SK-N-DZ (cell line): ENCODE measurements at regions not wholly inside any gene's neighbourhood (a gene's known extent, or its start where the extent isn't known, plus 50 kb on each side); places are given as distances from the start of the nearest gene placed in this dataset.

Experiments used
- DNase-seq: peaks from one replicate; pipeline ENCODE4 v3.0.0-alpha.2; 2015; ENCODE audit warnings: low spot score

- DNase-seq = no peak
Observed at GRCh38 chr3:113096188-113096892, 105.6 kb downstream of the GTPBP8 start.

GRCh38 chr3:113097960-113098447 is 107.2 kb downstream of the GTPBP8 start:
- no peak for DNase-seq

GRCh38 chr3:113100063-113100462 is 109.3 kb downstream of the GTPBP8 start:
- DNase-seq = no peak

DNA sequence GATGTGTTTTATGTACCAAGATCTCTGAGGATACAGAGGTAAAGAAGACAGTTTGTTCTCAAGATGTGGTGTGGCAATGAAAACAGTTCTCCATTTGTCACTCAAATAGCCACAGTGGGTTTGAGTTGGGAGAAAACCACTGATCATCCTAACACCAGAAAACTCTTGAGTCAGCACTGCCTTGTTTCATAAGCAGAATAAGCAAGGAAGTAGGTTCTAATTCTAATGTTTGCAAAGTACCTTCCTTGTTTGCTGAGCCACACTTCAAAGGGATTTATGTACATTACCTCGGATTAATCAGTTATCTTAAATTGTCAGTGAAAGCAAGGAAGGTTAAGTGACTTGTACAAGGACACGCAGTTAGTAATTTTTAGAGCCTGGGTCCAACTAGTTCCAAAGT is 107.8 kb upstream of the BOC start:
- no peak for DNase-seq

DNA sequence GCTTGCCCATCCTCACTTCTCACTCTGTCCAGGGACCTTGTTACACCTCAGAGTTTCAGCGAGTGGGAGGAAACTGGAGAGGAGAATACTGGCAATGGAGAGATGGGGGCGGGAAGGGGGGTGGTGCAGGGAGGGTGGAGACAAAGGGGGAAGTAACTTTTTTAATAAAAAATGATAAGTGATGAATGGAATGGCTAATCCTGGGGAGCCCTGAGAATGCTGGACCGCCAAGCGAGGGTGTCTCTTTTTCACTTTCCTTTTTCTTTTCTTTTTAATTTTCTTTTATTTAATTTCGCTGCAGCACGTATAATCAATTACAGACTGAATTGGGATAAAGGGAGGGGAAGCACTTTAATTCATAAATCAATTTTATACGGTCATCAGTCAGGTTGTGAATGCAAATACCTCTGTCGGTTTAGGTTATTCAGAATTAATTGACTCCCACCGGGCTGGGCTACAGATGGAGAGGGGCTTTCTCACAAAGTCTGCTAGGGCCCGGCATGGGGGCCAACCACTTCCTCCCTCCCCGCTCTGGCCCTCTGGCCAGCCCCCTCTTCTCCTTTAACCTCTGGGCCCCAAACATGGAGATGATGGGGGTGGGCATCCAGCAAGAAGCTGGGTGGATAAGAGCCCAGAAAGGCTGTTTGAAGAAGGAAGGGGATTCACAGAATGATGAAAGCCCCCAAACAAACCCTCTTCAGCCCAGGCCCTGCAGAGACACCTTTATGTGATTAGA is 106.8 kb upstream of the BOC start:
- DNase-seq = no peak

DNA sequence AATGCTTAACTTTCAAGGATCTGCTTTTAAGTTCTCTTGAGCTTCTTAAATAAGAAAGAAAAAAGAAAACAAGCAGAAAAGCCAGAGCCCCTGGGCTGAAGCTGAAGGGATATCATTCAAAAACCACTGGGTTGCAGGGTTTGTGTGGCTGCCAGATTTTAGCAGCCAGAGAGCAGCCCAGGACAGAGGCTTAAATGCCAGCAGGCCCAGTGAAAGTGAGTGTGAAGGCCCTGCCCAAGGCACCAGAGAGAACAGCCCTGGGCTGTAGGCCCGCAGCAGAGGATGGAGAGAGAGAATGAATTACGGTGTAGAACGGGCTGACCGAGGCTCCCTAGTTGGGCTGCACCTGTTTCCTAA is 106.3 kb upstream of the BOC start:
- DNase-seq = no peak

GRCh38 chr3:113105966-113106660 is 105.2 kb upstream of the BOC start:
- DNase-seq = no peak

DNA sequence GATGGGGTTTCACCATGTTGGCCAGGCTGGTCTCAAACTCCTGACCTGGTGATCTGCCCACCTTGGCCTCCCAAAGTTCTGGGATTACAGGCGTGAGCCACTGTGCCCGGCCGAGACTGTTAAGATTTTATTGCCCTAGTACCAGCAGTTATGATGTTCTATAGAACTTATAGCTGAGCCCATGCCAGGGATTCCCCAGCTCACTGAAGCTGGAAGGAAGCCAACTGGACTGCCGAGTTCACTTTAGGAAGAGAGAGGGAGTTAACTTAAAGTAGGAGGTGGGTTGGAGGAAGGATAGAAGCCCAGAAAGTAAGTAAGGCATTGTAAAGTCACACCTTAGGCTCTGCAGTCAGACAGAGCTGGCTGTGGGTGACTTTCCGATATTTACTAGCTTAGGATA is 101.1 kb upstream of the BOC start:
- DNase-seq = no peak

DNA sequence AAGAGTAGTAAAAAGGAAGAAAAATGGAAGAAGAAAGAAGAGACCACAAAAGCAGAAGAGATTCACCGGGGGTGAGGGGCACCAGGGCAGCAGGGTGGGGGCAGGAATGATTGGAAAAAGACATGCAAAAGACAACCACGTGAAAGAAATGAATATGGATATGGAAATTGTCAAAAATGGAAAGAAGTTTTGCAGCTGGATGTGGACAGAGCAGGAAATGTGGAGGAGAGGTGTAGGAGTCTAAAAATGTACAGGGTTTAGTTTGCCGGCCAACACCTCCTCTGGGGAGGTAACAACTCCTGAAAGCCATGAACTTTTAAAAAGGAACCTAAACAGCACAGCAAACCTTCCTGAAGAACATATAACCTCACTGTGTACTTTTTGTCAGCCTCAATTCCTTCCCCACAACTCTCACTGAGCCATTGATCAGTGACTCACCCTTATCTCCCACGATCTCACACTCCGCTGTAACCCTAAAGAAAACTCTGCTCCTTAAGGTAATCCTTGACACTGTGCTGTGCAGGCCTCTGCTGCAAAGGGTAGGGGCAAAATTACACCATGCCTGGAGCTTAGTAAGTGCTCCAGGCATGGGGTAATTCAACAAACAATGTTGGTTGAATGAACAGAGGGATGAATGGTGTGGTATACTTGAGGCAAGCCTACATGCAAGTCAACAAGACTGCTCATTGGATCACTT is 100.2 kb upstream of the BOC start:
- DNase-seq = peak; percentile 3

- no peak for DNase-seq
Observed at GRCh38 chr3:113113361-113113760, 98.0 kb upstream of the BOC start.

DNA sequence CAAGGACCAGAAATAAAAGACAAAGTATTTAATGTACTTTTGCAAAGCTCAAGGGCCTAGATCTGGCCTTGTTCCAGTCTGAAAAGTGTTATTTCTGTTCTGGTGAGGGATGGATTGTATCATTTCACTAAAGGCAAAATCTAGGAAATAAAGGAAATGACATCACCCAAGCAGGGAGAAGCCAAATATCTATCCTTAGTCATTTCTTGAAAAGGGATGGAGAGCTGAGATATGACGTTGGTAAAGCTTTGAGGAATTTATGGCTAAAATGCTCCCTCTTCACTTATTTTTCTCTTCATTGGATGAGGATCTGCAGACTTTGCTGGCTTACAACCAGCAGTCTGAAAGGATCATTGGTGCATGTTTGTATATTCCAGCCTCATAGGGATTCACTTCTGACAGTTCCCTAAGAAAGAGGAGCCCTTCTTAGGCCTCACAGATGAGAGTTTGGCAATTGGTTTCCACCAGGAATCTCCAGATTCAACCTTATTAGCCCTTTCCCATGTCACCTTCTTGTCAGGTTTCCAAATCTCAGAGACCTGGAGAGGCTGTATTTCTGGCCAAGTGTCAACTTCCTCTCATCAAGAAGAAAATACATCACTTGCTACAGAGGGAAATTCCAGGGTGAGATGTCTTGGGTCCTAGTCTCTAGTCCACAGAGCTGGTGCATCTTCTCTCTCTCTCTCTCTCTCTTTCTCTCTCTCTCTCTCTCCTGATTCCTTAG is 93.7 kb upstream of the BOC start:
- no peak for DNase-seq

GRCh38 chr3:113118336-113118735 is 93.0 kb upstream of the BOC start:
- DNase-seq = no peak

GRCh38 chr3:113124256-113124830 is 87.0 kb upstream of the BOC start:
- DNase-seq = no peak

DNA sequence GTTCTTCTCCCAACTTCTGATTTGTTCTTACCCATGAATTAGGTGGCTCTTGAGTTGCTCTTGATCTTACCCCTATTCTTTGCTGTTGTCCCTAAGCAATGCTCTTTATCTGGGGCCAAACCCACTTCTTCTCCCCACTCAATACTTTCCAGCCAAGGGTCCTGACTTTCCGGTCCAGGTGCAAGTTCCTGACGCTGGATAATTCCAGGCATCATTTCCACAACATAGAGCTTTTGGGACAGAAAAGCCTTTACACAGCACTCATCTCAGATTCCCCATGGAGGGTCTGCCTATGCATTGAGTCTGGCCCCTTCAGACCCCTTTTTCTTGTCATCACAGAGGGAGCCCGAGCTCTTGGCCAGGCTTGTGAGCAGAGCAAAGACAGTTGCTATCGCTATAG is 85.4 kb upstream of the BOC start:
- DNase-seq = no peak

DNA sequence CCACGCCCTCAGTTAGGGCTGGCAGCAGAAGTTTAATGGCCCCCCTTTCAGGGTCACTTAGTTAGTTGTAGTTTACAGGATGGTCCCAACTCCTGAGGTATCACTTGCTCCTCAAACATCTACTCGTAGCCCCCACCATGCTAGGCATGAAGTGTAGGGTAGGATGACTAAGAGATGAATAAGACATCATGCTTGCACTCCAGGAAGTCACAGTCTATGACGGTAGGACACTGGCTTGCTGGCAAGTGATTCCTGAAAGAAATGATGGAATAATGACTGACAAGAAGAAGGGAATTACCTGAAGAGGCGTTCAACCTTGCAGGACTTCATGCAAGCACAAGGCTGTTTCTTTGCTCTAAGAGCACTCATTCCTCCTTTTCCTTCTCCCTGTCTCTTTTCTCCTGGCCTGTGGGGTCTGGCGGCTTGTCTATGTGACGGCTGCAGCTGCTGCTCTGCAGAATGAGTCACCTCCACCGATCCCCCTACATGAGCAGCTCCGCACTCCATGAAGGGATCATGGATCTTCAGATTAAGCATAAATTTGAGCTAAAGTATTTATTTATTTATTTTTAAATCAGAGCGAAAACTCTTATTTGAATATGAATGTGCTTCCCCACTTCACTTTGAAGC is 82.9 kb upstream of the BOC start:
- DNase-seq = no peak

GRCh38 chr3:113129168-113129567 is 82.2 kb upstream of the BOC start:
- DNase-seq = no peak

DNA sequence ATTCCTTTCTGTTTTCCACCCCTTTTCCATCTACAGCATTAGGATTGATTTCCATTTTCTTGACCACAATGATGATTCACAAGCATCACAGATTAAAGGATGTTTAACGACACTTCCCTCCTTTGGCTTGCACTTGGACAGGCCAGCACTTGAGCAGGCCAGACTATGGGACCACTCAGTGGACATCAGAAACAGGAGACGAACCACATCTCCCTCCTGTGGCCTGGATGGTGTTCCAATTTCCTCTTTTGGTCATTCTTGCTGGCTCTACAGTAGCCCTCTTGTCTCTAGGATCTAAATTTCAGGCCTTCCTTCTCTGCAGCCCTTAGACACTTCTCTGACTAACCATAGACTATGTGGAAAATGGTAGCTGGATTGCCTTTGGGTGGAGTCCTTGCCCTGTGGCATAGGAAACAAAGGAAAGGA is 78.8 kb upstream of the BOC start:
- DNase-seq = no peak

- DNase-seq = no peak
Observed at GRCh38 chr3:113133140-113133539, 78.2 kb upstream of the BOC start.

GRCh38 chr3:113136071-113136470 is 75.3 kb upstream of the BOC start:
- DNase-seq = no peak

DNA sequence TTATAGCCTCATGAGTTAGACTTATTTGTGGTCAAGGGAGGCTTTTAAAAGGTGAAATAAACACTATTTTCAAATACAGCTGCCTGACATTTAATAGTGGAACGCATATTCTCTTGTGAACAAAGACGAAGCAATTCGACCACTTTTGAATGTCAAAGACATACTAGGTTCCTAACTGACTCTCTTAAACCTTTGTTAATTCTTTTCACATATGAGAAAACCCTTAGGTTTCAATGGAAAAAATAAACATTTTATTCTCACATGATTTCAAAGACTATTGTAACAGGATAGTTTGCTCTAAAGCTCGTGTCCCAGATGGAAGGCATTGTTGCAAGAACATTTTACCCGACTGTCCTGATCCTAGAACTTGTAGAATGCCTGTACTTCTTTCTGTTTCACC is 74.8 kb upstream of the BOC start:
- DNase-seq = no peak
